HG03521 (cell line): ENCODE measurements at regions not wholly inside any gene's neighbourhood (a gene's known extent, or its start where the extent isn't known, plus 50 kb on each side); places are given as distances from the start of the nearest gene placed in this dataset.

Experiments used
- ATAC-seq: cut with Tn5 transposase; IDR thresholded peaks from one replicate; pipeline ENCODE4 v1.9.1; 2021; ENCODE audit warnings: mild to moderate bottlenecking, moderate library complexity; ENCODE audit not compliant: unreplicated experiment

DNA sequence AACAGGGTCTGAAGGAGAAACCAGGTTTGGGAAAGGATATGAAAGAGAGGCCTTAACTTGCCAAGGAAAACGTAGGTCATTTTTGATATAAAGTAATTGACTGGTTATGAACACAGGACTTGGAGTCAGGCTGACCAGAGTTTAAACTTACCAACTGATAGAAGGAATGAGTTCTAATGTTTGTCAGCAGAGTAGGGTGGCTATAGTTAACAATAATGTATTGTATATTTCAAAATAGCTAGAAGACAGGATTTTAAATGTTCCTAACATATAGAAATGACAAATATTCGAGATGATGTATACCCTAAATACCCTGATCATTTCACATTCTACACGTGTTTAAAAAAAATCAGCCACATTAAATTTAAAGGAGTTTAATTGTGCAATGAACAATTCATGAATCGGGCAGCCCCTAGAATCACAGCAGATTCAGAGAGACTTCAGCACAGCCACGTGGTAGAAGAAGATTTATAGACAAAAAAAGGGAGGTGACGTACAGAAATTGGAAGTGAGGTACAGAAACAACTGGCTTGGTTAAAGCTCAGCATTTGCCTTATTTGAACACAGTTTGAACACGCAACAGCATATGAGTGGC is 52.5 kb upstream of the PLEKHG7 start:
- no peak for ATAC-seq

DNA sequence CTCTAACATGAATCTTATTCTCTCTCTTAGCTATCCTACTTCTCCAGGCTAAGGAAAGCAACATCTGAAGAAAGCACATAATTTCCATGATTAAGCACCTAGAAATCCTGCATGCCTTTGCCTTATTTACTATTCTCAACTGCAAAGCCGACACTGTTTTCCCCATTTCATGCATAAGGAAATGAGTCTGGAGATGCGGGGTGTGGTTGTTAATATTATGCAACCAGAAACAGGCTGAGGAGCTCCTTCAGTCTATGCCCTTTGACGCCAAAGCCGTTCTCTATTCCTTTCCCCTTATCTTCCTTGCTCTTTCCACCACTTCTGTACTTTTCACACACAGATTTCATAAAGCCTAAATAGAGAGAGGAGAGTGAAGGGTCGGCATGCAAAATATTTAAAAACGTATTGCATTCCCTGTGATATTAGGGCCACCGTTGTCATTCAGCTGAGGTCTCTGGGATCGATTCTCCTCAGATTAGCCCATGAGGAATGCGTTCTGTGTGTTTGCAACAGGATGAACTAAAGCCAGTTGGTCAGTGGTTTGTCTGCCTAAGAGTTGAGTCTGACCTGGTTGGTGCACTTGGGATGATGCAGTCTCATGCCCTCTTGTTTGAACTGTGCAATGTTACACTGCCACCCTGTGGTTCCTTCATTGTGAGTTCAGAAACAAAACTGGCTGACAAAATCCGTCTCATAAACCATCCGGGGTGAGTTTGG is 53.1 kb upstream of the PLEKHG7 start:
- ATAC-seq, result peak; percentile 81

DNA sequence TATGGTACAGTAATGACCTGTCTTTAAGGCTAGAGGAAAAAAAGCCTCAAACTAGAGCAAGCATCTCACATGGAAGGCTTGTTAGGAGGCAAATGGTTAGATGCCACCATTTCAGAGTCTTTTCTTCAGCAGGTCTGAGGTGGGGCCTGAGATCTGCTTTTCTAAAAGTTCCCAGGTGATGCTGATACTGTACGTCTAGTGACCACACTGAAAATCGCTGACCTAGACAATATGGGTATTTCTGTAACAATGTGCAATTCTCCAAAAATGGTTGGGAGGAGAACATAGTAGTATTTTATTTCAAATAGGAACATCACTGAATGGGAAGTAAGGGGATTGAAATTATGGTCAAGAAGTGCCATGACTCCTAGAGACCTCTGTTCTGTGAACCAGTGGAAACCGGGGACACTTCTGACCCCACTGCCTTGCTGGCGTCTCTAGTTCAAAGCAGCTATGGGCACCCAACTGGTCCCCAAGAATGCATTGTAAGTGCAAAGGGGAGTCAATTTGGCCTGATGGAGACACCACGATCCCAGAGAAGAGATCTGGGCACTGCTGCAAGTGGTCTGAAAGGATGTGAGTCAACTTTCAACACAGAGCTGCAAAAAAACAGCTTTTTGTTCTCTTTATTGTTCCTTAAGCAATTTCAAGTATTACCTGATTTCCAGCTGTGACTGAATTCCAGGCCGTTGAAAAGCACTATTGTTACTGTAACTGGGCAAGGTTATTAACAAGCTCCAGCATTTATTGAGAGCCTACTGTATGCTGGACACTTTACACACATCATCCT is 54.4 kb upstream of the PLEKHG7 start:
- no peak for ATAC-seq

DNA sequence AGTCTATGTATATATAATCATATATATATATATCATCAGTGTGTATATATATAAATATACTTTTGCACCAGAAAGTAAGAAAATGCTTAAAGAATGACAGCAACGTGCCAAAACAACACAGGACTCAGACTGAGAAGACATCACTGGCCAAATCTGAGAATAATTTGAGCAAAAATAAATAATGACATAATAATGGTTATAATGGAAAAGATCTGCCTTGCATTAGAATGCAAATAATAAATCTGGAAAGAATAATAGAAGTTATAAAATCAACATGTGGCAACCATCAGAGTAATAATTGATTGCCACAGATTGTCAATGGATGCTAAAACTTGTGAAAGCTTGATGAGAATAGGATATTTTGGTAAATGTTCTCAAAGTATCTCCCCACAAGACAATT is 61.5 kb upstream of the PLEKHG7 start:
- ATAC-seq, result no peak

DNA sequence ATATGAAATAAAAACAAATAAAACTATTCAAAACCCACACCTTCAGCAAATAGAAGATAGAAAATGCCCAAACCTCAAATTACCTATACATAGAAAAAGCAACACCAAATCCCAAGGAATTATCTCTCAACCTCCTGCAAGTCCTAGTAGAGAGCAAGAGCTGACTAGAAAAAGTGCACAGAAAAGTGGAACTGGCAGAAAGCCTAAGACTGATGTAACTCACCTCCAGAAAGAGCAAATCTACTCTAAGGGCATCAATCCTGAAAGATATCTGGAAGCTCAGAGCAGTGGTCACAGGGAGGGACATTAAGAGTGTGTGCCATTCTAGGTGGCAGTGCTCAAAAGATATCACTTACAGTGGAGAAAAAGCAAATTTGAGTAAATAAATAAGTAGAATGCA is 62.1 kb upstream of the PLEKHG7 start:
- no peak for ATAC-seq

DNA sequence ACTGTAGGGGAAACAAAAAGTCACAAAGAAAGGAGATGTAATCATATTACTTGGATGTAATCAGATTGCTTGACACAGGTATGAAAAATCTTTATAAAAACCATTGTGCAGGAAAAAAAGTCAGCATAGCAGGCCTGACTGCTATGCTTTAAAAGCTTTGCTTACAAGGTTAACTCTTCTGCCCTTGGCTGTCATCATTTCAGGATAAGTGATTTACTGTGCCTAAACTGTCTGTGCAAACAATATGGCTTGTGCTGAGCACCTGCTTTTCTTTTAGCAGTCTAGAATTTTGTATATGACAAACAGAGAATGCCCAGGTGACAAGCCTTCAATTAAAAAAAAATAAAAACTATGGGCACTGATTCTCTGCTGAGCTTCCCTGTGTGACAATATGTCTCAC is 63.8 kb upstream of the PLEKHG7 start:
- ATAC-seq, result no peak

DNA sequence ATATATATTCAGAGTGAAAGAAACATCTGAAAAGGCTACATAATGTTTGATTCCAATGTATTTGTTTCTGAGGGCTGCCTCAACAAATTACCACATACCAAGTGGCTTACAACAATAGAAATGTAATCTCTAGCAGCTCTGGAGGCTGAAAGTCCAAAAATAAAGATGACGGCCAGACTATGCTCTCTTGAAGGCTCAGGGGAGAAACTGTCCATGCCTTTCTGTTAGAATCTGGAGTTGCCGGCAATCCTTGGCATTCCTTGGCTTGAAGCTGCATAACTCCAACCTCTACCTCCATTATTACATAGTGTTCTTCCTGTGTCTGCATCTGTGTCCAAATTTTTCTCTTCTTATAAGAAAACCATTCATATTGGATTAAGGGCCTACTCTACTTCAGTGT is 68.1 kb upstream of the PLEKHG7 start:
- ATAC-seq, result no peak

DNA sequence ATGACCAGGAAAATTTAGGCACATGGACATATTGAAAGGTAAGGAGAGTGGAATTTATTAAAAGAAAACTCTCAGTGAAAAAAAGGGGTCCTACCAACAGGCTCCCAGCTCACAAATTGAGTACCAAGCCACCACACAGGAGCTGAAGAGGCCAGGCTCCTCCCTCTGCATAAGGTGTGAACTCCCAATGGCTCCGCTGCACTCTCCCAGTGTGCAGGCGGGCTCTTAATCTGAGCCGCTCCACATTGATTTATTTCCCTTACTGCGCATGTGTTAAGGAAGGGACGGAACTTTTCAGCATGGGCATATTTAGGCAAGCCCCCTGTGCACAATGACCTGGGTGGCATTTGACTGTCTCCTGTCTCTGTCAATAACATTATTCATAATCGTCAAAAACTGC is 68.6 kb upstream of the PLEKHG7 start:
- no peak for ATAC-seq

DNA sequence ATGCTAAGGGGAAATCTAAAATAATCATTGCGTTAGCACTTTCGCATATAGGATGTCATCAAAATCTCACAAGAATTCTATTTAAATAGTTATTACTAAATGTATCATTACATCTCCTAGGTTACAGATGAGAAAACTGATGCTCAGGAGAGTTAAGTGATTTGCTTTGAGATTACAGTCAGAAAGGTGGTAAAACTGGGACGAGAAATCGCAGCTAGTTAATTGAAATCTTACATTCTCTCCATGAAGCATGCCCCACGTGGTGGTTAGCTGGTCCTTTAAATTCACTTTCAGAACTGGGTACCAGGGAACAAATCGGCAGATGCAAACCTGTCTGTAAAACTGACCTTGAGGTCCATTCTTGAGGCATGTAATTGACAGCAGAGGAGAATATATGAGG is 71.8 kb upstream of the PLEKHG7 start:
- no peak for ATAC-seq

DNA sequence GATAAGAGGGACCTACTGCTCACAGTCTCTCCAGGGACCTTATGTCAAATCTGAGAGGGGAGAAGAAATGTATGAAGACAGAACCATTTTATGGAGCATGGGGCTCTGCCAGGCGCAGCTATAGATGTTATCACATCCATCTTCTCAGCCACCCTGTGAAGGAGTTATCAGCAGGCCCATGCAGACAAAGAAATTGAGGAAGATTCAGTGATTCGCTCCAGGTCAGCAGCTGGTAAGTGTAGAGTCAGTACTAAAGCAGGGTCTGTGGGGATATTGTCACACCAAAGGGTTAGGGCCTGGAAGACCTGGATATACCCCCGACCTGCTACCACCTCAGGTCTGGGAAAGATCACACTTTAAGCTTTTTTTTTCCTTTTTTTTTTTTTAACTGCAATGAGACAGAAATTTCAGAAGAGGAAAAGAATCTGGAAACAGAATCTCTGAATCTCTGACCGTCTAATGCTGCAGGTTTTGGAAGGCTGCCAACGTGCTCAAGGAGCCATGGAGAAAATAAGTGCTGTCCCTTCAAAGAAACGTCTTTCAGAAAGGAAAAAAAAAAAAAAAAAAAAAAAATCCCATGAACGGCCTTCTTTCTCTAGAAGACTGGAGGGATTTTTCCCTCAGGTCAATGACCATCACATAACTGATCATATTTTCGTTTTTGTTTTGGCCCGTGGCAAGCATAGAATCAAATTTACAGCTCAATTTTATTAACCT is 73.3 kb upstream of the PLEKHG7 start:
- no peak for ATAC-seq

DNA sequence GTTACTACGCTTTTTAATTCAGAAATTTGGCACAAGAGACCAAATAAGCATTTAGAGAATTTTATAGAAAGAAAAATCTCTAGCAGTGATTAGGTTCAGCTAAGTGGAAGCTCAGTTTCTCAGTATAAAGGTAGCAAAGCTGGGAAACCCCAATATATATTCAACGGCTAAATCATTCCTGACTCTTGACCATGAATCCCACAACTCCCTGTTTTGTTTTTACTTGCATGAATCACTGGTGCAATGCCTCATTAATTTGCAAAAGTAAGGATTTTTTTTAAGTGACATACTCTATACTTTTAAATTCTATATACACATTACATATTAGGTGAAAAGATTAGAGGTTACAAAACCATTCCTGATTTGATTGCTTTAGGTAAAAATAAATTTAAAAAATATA is 74.3 kb upstream of the PLEKHG7 start:
- ATAC-seq, result no peak

DNA sequence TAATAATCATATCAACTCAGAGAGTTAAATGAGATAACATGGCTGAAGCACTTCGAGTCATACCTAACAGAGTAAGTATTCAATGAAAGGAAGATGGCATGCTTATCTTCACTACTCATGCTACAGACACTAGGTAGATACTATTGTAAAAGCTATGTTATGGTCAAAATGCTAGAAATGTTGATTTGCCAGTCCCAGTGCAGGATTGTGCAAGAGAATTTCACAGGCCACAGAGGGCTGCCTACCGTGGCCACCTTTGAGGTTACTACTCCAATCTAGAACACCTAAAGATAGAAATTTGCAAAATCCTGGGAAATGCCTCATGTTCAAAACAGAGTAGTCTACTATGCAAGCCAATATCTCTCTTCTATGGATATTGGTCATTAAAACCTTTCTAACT is 75.3 kb upstream of the PLEKHG7 start:
- no peak for ATAC-seq

DNA sequence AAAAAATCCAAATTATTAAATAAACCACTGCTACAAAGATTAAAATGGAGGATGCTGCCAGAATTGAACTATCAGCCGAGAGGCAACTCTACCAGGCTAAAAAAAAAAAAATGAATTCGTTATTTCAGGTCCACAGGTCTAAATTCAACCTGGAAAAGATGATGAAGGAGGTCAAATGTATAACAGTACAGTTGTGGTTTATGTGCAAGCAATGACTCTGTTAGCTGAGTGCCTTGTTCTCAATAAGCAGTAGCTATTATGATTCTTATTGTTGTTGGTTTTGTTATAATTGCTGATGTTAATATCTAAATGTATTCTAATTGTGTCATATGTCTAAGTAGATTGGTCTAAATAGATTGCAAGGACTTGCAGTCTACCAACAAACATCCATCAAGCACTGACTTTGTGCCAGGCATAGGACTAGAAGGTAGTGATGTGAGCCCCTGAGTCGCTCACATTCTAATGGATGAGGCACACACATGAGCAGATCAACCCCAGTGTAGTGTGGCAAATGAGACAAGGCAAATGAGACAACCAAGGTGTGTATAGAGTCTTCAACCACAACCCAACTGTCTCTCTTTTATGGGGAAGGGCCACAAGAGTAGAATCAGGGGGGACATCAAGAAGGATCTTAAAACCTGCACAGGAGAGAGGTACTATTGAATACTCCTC is 77.0 kb upstream of the PLEKHG7 start:
- no peak for ATAC-seq

DNA sequence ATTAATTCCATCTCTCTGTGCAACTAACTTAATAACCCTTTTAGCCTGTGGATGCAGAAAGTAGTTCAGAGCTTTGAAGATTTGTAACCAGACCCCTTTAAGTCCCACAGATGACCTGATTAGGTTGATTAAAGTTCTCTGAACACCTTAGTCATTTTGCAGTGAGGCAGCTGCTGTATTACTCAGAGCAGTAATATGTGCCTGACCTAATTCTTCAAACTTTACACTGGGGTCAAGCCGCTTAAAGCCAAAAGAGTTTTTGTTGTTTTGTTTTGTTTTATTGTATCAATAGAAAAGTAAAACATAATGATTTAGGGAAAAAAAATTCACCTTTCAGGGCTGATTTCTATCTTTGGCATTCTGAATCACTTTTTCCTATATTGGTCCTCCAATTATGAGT is 78.6 kb upstream of the PLEKHG7 start:
- ATAC-seq, result no peak

DNA sequence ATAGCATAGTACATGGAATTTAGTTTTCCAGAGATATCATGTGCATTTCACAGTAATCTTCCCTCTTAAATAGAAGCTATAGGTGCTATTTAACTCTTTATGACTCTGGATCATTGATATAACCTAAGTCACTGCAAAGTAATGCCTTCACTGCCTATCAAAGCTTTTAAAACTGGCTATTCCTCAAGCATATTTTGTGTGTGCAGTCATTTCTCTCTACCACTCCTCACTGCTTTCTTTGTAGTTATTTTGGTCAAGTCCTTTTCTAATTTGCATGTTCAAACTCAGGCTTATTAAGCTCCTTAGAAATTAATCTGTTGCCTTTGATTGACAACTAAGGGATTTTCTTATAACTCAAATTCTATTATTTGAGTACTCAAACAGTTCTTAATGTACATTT is 79.4 kb upstream of the PLEKHG7 start:
- ATAC-seq, result no peak

DNA sequence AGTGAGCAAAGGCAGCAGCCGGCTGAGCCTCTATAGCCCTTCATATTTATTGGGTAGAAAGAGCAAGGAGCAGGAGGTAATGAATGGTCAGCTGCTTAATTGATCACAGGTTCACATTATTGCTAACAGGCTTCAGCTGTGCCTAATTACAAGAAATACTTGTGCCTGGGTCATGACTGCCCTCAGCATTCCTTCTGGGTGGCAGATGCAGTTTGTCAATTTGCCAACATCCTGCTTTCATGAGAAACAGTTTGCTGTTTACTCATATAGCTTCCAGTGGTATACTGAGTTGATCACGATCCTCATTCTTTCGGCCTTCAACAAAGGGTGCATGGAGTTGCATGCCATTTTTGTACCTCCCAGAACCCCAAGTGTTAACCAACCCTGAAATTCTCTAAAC is 81.0 kb upstream of the PLEKHG7 start:
- ATAC-seq, result no peak

DNA sequence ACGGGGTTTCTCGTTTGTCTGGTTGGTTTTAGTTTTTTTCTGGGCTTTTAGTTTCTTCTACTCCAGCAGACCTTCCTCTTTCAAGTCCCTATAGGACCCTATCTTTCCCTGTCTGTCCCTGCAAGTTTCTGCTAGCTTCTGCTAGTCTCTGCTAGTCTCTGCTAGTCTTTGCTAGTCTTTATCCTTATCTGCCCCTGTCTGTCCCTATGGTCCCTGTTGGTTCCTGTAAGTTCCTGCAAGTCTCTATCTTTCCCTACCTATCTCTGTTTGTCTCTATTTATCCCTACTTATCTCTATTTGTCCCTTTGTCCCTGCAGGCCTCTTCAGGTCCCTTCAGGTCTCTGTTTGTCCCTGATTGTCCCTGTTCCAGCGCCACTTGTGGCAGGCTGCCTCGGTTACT is 81.5 kb upstream of the PLEKHG7 start:
- ATAC-seq, result no peak

DNA sequence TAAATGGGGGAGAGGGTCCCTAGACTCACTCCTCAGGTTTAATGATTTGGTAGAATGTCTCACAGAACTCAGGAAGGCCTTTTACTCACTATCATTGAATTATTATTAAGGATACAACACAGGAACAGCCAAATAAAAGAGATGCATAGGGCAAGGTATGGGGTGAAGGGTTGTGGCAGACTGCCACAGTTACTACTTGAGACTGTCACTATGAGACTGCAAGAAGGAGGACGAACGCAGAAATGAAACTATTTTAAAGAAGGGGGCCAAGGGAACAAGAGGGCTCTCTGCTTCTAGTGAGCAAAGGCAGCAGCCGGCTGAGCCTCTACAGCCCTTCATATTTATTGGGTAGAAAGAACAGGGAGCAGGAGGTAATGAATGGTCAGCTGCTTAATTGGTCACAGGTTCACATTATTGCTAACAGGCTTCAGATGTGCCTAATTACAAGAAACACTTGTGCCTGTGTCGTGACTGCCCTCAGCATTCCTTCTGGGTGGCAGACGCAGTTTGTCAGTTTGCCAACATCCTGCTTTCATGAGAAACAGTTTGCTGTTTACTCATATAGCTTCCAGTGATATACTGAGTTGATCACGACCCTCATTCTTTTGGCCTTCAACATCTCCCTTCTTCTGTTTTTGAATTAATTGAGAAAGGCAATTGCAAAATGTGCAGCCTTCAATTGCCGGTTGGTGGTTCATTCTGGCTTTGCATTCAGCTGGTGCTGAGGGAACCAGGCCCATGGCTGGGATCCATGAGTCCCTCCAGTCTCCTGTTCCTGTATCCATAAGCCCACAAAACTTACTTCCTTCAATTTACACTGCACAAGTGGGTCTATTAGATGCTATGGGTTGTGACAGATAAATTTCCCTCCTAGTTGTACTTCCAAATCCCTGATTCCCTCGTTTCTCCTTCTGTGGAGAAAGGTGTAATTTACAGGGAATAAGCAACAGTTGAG is 82.8 kb upstream of the PLEKHG7 start:
- no peak for ATAC-seq

DNA sequence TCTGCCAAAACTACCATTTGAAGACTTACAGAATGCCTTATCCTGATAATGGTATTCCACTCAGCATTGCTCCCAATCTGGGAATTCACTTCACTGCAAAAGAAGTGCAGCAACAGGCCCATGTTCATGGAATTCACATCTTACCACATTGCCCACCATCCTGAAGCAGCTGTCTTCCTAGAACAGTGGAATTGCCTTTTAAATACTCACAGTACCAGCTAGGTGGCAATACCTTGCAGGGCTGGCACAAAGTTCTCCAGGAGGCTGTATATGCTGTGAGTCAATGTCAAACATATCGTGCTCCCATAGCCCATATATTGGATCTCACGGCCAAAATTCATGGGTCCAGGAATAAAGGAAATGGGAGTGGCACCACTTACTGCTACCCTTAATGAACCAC is 83.8 kb upstream of the PLEKHG7 start:
- ATAC-seq, result no peak

DNA sequence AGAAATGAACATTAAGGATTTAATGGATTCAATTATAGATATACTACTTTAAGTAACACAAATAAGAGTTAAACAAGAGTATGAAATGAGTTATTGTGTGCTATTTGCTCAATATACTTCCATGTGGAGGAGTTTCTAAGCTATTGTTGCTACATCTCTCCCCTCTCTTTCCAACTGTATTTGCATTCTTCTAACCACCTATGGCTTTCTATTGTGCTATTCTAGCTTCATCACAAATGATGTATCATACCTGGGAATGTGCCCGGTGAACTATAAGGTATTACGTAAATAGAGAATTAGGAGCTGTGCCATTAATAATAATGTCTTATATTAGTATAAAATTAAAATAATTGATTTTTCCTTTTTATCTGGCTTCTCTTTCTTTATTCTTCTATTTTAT is 87.1 kb upstream of the PLEKHG7 start:
- no peak for ATAC-seq
